Naive thymus-derived CD4-positive, alpha-beta T cell (primary cell): ENCODE measurements at regions not wholly inside any gene's neighbourhood (a gene's known extent, or its start where the extent isn't known, plus 50 kb on each side); places are given as distances from the start of the nearest gene placed in this dataset.

Experiments
- ATAC-seq: fragments of 150-1000 bp; cut with Tn5 transposase; 2 replicates; pipeline ENCODE4 v1.10.0; 2021; ENCODE audit warnings: mild to moderate bottlenecking, moderate library complexity
- CTCF ChIA-PET: fragments of 350-600 bp; sonication (Branson Sonifier 250); formaldehyde crosslinking; loops from one replicate; lab custom pipeline; 2021; ENCODE audit warnings: antibody characterized with exemption; lab: Charles Lee
- POLR2A ChIA-PET: fragments of 350-600 bp; sonication (Branson Sonifier 250); formaldehyde crosslinking; loops from one replicate; lab custom pipeline; 2021; ENCODE audit warnings: antibody characterized with exemption, inconsistent platforms; lab: Charles Lee
- DNase-seq, 9 donors: peaks; one replicate each; pipeline versions ENCODE4 v3.0.0 to v3.0.0-alpha.2; 2020 to 2022; ENCODE audit warnings: mixed read lengths in 1 of 9
- H3K27ac ChIP-seq: one replicate; pipeline ENCODE4 v1.7.0; 2013; ENCODE audit warnings: mild to moderate bottlenecking, low read depth, low read length, moderate library complexity
- H3K27me3 ChIP-seq, 2 donors: one replicate each; pipeline ENCODE4 v1.7.0; 2013; ENCODE audit warnings: low read length in 2 of 2, mild to moderate bottlenecking in 2 of 2, moderate library complexity in 2 of 2; ENCODE audit not compliant: control insufficient read depth in 2 of 2, insufficient read depth in 2 of 2
- H3K36me3 ChIP-seq, 3 experiments: 1 replicate in 2 of 3; 2 replicates in 1 of 3; pipeline ENCODE4 v1.7.0; 2013; ENCODE audit warnings: low read length in 3 of 3, mild to moderate bottlenecking in 3 of 3, moderate library complexity in 1 of 3; ENCODE audit not compliant: insufficient read depth in 3 of 3, control insufficient read depth in 2 of 3
- H3K4me1 ChIP-seq, 2 donors: one replicate each; pipeline ENCODE4 v1.7.0; 2013; ENCODE audit warnings: low read length in 2 of 2, mild to moderate bottlenecking in 2 of 2, moderate library complexity in 1 of 2; ENCODE audit not compliant: control insufficient read depth in 2 of 2, insufficient read depth in 2 of 2
- H3K4me3 ChIP-seq: 2 replicates; pipeline ENCODE4 v1.7.0; 2013; ENCODE audit warnings: mild to moderate bottlenecking, low read length
- H3K9me3 ChIP-seq, 3 experiments: 1 replicate in 2 of 3; 2 replicates in 1 of 3; pipeline ENCODE4 v1.7.0; 2013; ENCODE audit warnings: low read length in 3 of 3; ENCODE audit not compliant: control insufficient read depth in 2 of 3
- H3K27ac Mint-ChIP-seq, 9 donors: one replicate each; pipeline ENCODE4 v1.8.0; 2020 to 2022; ENCODE audit warnings: mixed read lengths in 9 of 9, mild to moderate bottlenecking in 8 of 9, moderate library complexity in 5 of 9, inconsistent platforms in 2 of 9
- H3K27me3 Mint-ChIP-seq, 5 donors: one replicate each; pipeline ENCODE4 v1.8.0; 2021 to 2022; ENCODE audit warnings: mixed read lengths in 5 of 5, mild to moderate bottlenecking in 1 of 5
- H3K36me3 Mint-ChIP-seq, 5 donors: one replicate each; pipeline ENCODE4 v1.8.0; 2020 to 2022; ENCODE audit warnings: mixed read lengths in 5 of 5, mild to moderate bottlenecking in 3 of 5, inconsistent platforms in 1 of 5
- H3K4me1 Mint-ChIP-seq, 7 donors: one replicate each; pipeline ENCODE4 v1.8.0; 2020 to 2022; ENCODE audit warnings: mixed read lengths in 7 of 7, mild to moderate bottlenecking in 3 of 7, inconsistent platforms in 1 of 7
- H3K4me3 Mint-ChIP-seq, 10 donors: one replicate each; pipeline ENCODE4 v1.8.0; 2020 to 2022; ENCODE audit warnings: mild to moderate bottlenecking in 10 of 10, mixed read lengths in 10 of 10, moderate library complexity in 6 of 10, inconsistent platforms in 2 of 10
- H3K9me3 Mint-ChIP-seq, 11 donors: one replicate each; pipeline ENCODE4 v1.8.0; 2020 to 2022; ENCODE audit warnings: mixed read lengths in 11 of 11, mild to moderate bottlenecking in 4 of 11, inconsistent platforms in 1 of 11, moderate library complexity in 1 of 11
- intact Hi-C, 2 donors: fragments of 100-400 bp; cut with micrococcal nuclease; formaldehyde crosslinking; loops; one replicate each; pipeline ENCODE4 v1.15.1; 2023

DNA sequence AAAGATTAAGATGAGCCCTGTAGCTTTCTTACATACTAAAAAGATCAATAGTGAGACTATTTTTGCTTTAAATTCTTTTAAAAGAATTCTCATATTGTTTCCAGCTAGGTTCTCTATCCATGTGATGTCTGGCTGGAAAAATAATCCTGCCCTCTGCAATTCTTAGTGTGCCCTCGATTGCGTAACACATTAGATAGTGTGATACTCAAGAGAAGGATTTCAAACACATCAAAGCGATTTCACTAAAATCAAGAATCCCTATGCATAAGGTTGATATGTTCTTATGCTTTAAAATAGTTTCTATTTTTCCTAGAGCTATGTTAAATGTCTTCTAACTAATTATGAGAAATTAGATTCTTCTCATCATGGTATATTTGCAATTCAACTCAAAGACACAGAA, 127.3 kb upstream of the PLEKHA5 start:
- Histone ChIP-seq H3K27me3 (no peaks in the 10 kb centered on the region), H3K9me3 (no peaks in the 10 kb centered on the region), H3K4me3 (no peak overlapping the region), H3K27ac (no peak overlapping the region), H3K4me1 (no peaks in the 10 kb centered on the region), H3K36me3 (no peaks in the 10 kb centered on the region)
- H3K4me1 Mint-ChIP-seq, result no peaks in the 10 kb centered on the region
- intact Hi-C loops, result no loop called here
- H3K27ac Mint-ChIP-seq, result no peak overlapping the region
- ChIA-PET CTCF (no interaction called here), POLR2A (no interaction called here)
- DNase-seq, result no peak
- H3K27me3 Mint-ChIP-seq, result no peaks in the 10 kb centered on the region
- ATAC-seq, result no peak
- no peak overlapping the region for H3K4me3 Mint-ChIP-seq
- H3K36me3 Mint-ChIP-seq, result no peaks in the 10 kb centered on the region
- peaks cover 0 to 10% (median 3%) of the 10 kb centered on the region in 11 donors for H3K9me3 Mint-ChIP-seq

DNA sequence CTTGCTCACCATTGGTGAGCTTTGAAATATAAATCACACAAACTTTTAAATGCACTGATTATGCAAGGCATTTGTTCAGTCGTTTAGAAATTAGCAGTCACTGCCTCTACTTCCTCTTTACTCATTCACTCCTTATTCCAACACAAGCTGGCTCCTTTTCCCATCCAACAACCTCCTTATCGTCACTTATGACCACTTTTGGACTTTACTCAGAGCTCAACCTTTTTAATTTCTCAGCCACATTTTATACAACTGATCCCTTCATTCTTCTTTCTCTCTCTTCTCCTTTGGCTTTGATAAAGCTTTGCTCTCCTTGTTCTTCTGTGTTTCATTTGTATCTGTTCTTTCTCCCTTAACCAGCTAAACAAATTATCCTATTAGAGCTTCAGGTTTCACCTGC, 126.4 kb upstream of the PLEKHA5 start:
- no peaks in the 10 kb centered on the region for H3K36me3 Mint-ChIP-seq
- no peaks in the 10 kb centered on the region for H3K27me3 ChIP-seq
- H3K9me3 ChIP-seq, result no peaks in the 10 kb centered on the region
- POLR2A ChIA-PET, result no interaction called here
- no peak overlapping the region for H3K4me3 ChIP-seq
- CTCF ChIA-PET, result no interaction called here
- no peak overlapping the region for H3K4me3 Mint-ChIP-seq
- H3K4me1 ChIP-seq, result no peaks in the 10 kb centered on the region
- no peak overlapping the region for H3K27ac ChIP-seq
- no peak overlapping the region for H3K27ac Mint-ChIP-seq
- H3K4me1 Mint-ChIP-seq, result no peaks in the 10 kb centered on the region
- no peaks in the 10 kb centered on the region for H3K27me3 Mint-ChIP-seq
- ATAC-seq, result no peak
- H3K36me3 ChIP-seq, result no peaks in the 10 kb centered on the region
- DNase-seq, result no peak
- intact Hi-C loops, result no loop called here
- peaks cover 0 to 7% (median under 1%) of the 10 kb centered on the region in 11 donors for H3K9me3 Mint-ChIP-seq

GRCh38 chr12:19003987-19004619, 125.4 kb upstream of the PLEKHA5 start:
- POLR2A ChIA-PET, result no interaction called here
- intact Hi-C loops, result no loop called here
- CTCF ChIA-PET, result no interaction called here
- H3K4me3 Mint-ChIP-seq, result no peak overlapping the region
- no peaks in the 10 kb centered on the region for H3K4me1 ChIP-seq
- peaks cover 0 to 6% (median 0%) of the 10 kb centered on the region in 11 donors for H3K9me3 Mint-ChIP-seq
- H3K27me3 Mint-ChIP-seq, result no peaks in the 10 kb centered on the region
- no peak overlapping the region for H3K4me3 ChIP-seq
- no peaks in the 10 kb centered on the region for H3K27me3 ChIP-seq
- no peak for DNase-seq
- no peaks in the 10 kb centered on the region for H3K9me3 ChIP-seq
- H3K27ac Mint-ChIP-seq, result no peak overlapping the region
- no peaks in the 10 kb centered on the region for H3K36me3 Mint-ChIP-seq
- H3K27ac ChIP-seq, result no peak overlapping the region
- H3K4me1 Mint-ChIP-seq, result no peaks in the 10 kb centered on the region
- no peaks in the 10 kb centered on the region for H3K36me3 ChIP-seq
- no peak for ATAC-seq

- H3K9me3 Mint-ChIP-seq, result peaks cover 0 to 1% (median 0%) of the 10 kb centered on the region in 11 donors
- H3K27ac Mint-ChIP-seq, result no peak overlapping the region
- H3K36me3 Mint-ChIP-seq, result no peaks in the 10 kb centered on the region
- ChIA-PET CTCF (no interaction called here), POLR2A (no interaction called here)
- H3K4me1 Mint-ChIP-seq, result no peaks in the 10 kb centered on the region
- no peaks in the 10 kb centered on the region for H3K9me3 ChIP-seq
- H3K36me3 ChIP-seq, result no peaks in the 10 kb centered on the region
- no peak for ATAC-seq
- H3K4me1 ChIP-seq, result no peaks in the 10 kb centered on the region
- no peak overlapping the region for H3K27ac ChIP-seq
- H3K27me3 Mint-ChIP-seq, result no peaks in the 10 kb centered on the region
- H3K27me3 ChIP-seq, result no peaks in the 10 kb centered on the region
- H3K4me3 ChIP-seq, result no peak overlapping the region
- no peak for DNase-seq
- H3K4me3 Mint-ChIP-seq, result no peak overlapping the region
- intact Hi-C loops, result no loop called here
Observed at GRCh38 chr12:19005257-19005801, 124.2 kb upstream of the PLEKHA5 start.

DNA sequence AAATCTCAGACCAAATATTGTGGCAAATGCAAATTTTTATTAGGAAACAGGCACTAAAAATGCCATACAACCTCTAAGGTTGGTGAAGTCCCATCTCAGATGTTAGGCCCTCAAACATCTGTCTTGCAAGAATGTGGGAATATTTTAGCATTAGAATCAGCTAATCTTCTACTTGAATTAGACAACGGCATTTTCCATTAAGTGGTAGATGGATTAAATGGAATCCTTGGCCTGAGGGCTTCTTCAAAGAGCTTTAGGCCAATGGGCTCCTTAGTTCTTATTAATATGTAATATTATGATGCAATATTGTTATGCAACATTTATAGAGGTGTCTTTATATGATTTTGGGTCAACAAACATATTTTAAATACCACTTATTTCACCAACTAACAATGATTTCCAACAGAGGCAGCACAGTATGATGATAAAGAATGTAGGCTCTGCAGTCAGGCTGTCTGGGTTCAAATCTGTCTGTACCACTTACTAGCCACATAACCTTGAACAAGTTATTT, 122.9 kb upstream of the PLEKHA5 start:
- POLR2A ChIA-PET, result no interaction called here
- DNase-seq (no peak), ATAC-seq (no peak)
- Histone ChIP-seq H3K27ac (no peak overlapping the region), H3K9me3 (no peaks in the 10 kb centered on the region), H3K27me3 (no peaks in the 10 kb centered on the region), H3K4me3 (no peak overlapping the region), H3K4me1 (no peaks in the 10 kb centered on the region), H3K36me3 (no peaks in the 10 kb centered on the region)
- Mint-ChIP-seq H3K9me3 (peaks cover 0 to 5% (median 0%) of the 10 kb centered on the region in 11 donors), H3K27me3 (peaks cover 0 to 4% (median 0%) of the 10 kb centered on the region in 5 donors), H3K4me1 (no peaks in the 10 kb centered on the region), H3K36me3 (no peaks in the 10 kb centered on the region), H3K27ac (no peak overlapping the region), H3K4me3 (no peak overlapping the region)
- intact Hi-C loops, result no loop called here
- CTCF ChIA-PET, result no interaction called here

GRCh38 chr12:19008102-19008501, 121.4 kb upstream of the PLEKHA5 start:
- Mint-ChIP-seq H3K4me3 (no peak overlapping the region), H3K36me3 (no peaks in the 10 kb centered on the region), H3K27me3 (peaks cover 0 to 4% (median 0%) of the 10 kb centered on the region in 5 donors), H3K9me3 (peaks cover 0 to 5% (median 0%) of the 10 kb centered on the region in 11 donors), H3K27ac (no peak overlapping the region), H3K4me1 (no peaks in the 10 kb centered on the region)
- no peaks in the 10 kb centered on the region for H3K36me3 ChIP-seq
- no peak overlapping the region for H3K27ac ChIP-seq
- intact Hi-C loops, result no loop called here
- H3K9me3 ChIP-seq, result no peaks in the 10 kb centered on the region
- CTCF ChIA-PET, result no interaction called here
- H3K4me3 ChIP-seq, result no peak overlapping the region
- POLR2A ChIA-PET, result no interaction called here
- ATAC-seq, result no peak
- no peaks in the 10 kb centered on the region for H3K27me3 ChIP-seq
- H3K4me1 ChIP-seq, result no peaks in the 10 kb centered on the region
- no peak for DNase-seq

DNA sequence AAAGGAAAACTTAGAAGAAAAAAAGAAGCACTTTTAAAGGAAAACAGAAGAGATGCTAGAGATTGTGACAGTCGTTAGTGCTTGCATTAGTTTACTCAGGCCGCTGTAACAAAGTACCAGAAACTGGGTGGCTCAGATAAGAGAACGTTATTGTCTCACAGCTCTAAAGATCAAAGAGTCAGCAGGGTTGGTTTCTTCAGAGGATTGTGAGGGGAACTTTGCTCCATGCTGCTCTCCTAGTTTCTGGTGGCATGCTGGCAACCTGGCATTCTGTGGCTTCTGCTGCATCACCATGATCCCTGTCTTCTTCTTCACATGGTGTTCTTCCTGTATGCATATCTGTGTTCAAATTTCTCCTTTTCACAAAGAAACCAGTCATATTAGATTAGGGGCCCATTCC, 119.4 kb upstream of the PLEKHA5 start:
- Histone ChIP-seq H3K4me3 (no peak overlapping the region), H3K27me3 (no peaks in the 10 kb centered on the region), H3K9me3 (no peaks in the 10 kb centered on the region), H3K27ac (no peak overlapping the region), H3K4me1 (no peaks in the 10 kb centered on the region), H3K36me3 (no peaks in the 10 kb centered on the region)
- ChIA-PET POLR2A (no interaction called here), CTCF (no interaction called here)
- ATAC-seq (no peak), DNase-seq (no peak)
- Mint-ChIP-seq H3K27ac (no peak overlapping the region), H3K4me3 (no peak overlapping the region), H3K4me1 (no peaks in the 10 kb centered on the region), H3K36me3 (no peaks in the 10 kb centered on the region), H3K27me3 (peaks cover 0 to 4% (median 0%) of the 10 kb centered on the region in 5 donors), H3K9me3 (peaks cover 0 to 5% (median 0%) of the 10 kb centered on the region in 11 donors)
- intact Hi-C loops, result no loop called here
